IPS DF 4.7 (cell line): ENCODE measurements at regions not wholly inside any gene's neighbourhood (a gene's known extent, or its start where the extent isn't known, plus 50 kb on each side); places are given as distances from the start of the nearest gene placed in this dataset.
"Not testable (repeated sequence)": the region's sequence is repeated elsewhere in the genome, so short reads cannot be mapped to it uniquely, and the experiment has no call there.

Experiments used
- DNase-seq: peaks from one replicate; pipeline ENCODE4 v3.0.0-alpha.2; 2013; ENCODE audit warnings: low spot score; ENCODE audit errors: extremely low read depth

- no peak for DNase-seq
Measured at GRCh38 chr11:97743205-97743742, 1277.5 kb upstream of the CNTN5 start.

DNA sequence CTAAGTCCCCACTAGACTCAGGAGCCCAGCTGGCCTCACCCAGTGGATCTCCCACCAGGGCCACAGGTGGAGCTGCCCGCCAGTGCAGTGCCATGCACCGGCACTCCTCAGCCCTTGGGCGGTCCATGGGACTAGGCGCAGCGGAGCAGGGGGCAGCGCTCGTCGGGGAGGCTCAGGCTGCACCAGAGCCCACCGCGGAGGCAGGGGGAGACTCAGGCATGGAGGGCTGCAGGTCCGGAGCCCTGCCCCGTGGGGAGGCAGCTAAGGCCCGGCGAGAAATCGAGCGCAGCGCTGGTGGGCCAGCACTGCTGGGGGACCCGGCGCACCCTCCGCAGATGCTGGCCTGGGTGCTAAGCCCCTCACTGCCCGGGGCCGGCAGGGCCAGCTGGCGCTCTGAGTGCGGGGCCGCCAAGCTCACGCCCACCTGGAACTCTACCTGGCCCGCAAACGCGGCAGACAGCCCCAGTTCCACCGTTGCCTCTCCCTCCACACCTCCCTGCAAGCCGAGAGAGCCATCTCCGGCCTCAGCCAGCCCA is 1275.2 kb upstream of the CNTN5 start:
- no peak for DNase-seq

DNA sequence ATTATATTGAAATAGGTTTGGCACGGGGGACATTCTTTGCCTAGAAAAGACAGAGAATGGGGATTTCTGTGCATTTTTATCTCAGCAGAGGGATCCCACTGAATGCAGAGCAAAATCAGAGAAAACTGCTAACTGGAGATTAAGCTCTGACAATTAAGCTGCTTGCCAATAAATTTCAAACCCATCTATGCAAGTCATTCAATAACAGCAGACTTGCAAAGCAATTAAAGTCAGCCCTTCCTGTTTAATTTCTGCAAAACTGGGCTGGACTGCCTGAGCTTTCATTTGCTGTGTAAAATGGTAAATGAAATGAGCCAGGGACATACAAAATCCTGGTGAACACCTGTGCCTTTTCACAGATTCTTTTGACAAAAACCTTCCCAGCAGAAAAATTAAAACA is 1273.9 kb upstream of the CNTN5 start:
- no peak for DNase-seq

DNA sequence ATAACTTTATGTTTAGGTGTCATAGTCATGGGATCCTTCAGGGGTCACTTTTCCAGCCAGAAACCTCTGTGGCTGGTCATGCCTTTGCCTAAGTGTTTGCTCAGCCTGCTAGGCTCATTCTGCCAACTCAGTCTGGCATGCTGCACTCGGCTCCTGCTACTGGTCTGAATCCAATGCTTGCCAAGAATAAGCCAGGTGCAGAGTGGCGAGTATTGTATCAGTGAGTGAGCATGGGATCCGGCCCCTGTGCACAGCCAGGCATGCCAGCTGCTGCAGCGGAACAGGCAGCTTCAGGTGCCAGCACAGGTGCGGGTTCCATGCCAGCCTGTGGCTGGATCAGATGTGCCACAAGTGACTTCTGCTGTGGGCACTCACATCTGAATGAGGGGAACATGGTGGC is 1269.3 kb upstream of the CNTN5 start:
- DNase-seq = no peak

- DNase-seq = no peak
Measured at GRCh38 chr11:97751952-97752351, 1268.8 kb upstream of the CNTN5 start.

DNA sequence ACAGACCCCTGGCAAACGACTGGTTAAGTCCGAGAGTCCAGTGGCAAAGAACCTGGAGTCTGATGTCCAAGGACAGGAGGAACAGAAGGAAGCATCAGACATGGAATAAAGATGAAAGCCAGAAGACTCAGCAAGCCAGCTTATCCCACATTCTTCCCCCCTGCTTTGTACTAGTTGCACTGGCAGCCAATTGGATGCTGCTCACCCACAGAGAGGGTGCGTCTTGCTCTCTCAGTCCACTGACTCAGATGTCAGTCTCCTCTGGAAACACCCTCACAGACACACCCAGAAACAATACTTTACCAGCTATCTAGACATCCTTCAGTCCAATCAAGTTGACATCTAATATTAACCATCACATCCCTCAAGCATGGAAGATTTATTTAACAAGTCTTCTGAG is 1265.8 kb upstream of the CNTN5 start:
- DNase-seq = no peak

- no peak for DNase-seq
Measured at GRCh38 chr11:97756571-97757335, 1264.0 kb upstream of the CNTN5 start.

DNA sequence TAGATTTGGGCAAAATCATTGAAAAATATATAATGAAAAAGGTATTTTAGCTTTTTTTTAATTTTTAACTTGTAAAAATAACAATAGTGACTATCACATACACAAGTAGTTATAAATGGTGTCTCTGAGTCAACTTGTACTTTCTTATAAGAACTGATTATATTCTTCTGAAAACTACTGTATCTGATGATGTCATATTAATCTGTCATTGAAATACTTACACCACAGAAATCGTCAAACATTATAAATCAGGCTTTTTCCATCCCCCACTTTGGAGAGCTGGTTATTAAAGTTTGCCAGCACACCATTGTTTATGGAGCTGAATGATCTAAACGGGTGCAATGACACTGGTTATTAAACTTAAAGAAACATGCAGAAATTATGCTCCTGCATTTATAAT is 1259.6 kb upstream of the CNTN5 start:
- DNase-seq = no peak

DNA sequence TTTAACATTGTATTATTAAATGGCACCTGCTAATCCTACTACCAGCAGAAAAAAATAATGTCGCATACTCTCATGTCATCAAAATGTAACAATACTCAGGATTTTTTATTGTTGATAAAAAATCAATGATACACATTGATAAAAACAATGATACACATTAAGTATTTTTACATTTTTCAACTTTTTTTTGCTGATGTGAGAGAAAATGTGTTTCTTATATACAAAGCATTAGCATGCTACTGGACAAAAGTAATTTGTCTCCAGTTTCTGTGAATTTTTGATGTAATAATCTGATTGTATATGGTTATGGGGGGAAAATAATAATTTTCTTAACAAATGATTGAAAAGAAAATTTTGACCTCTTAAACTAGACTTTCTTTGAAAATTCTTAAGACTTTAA is 1256.6 kb upstream of the CNTN5 start:
- DNase-seq = no peak

- no peak for DNase-seq
Measured at GRCh38 chr11:97764605-97765004, 1256.1 kb upstream of the CNTN5 start.

DNA sequence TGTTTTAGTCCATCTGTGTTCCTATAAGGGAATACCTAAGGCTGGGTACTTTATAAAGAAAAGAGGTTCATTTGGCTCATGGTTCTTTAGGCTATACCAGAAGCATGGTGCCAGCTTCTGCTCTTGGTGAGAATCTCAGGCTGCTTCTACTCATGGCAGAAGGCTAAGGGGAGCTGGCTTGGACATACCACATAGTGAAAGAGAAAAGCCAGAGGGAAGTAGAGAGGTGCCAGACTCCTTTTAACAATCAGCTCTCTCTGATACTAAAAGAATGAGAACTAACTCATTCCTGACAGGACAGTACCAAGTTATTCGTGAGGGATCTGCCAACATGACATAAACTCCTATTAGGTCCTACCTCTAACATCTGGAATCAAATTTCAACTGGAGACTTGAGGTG is 1250.2 kb upstream of the CNTN5 start:
- no peak for DNase-seq

DNA sequence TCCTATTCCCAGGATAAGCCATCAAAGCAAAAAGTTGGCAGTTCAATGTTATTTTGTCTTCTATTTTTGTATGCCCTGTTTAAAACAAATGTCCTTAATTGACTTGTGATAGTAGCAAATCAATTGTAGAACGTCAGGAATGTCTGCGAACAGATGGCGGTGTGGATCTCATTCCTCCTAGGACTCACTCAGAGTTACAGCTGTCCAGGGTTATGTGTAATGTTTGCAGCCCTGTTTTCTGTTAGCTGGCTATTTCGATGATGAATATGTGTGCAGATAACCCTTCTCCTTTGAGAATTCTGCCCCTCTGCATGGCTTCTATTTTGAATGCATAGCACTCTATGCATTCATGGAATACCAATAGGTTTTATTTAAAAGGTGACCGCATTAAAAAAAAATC is 1248.0 kb upstream of the CNTN5 start:
- DNase-seq = no peak

DNA sequence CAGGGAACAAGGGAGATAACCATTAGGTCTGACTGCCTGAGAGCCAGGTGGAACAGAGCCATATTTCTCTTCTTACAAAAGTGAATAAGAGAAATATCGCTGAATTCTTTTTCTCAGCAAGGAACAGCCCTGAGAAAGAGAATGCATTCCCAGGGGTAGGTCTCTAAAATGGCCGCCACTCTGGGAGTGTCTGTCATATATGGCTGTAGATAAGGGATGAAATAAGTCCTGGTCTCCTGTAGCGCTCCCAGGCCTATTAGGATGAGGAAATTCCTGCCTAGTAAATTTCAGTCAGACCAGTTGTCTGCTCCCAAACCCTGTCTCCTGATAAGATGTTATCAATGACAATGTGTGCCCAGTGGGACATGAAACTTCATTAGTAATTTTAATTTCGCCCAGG is 1236.4 kb upstream of the CNTN5 start:
- DNase-seq = not testable (repeated sequence)

- no peak for DNase-seq
Measured at GRCh38 chr11:97786961-97787360, 1233.8 kb upstream of the CNTN5 start.

DNA sequence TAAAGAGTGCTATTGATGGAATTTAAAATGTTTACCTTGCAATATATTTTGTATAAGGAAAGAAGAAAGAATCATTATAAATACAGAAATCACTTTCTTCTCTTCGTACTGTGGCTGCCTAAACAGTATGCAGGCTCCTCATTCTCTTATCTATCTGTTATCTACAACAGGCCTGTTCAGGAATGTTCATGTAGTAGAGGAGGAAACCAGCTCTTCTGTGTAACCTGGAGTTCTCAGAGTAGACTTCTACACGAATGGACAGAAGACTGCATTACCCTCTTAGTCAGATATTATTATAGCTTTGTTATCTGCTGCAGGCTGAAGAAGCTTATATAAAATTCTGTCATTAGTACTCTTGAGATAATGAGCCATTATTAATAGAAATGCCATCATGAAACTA is 1225.9 kb upstream of the CNTN5 start:
- no peak for DNase-seq

- no peak for DNase-seq
Measured at GRCh38 chr11:97800891-97801290, 1219.9 kb upstream of the CNTN5 start.

DNA sequence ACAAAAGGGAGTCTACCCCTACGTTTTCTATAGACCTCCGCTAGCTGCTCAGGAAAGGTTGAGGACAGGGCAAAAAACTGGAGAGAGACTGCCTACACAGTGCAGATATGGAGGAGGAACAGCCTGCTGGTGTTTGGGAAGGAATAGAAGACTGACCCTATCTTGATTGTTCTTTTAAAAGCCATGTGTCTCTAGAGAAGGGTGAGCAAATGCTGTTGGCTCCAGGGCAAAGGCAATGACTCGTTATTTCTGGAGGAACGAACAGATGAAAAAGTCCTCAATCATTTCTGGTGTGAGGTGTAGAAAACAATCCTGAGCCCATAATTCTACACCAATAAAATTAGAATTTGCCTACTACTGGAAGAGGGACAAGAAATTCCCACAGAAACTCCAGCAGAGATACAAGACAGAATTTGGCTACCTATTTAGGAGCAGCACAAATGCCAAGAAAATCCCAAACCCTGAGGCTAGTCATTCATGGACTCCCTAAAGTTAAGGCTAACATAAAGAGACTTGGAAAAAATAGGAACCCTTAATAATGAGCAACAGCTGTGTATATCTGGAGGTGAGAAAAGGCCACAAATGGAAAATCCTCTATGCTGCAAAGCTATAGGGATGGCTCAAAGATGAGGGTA is 1206.3 kb upstream of the CNTN5 start:
- DNase-seq = no peak

- DNase-seq = no peak
Measured at GRCh38 chr11:97815667-97816066, 1205.1 kb upstream of the CNTN5 start.

GRCh38 chr11:97832451-97832850 is 1188.3 kb upstream of the CNTN5 start:
- DNase-seq = no peak

DNA sequence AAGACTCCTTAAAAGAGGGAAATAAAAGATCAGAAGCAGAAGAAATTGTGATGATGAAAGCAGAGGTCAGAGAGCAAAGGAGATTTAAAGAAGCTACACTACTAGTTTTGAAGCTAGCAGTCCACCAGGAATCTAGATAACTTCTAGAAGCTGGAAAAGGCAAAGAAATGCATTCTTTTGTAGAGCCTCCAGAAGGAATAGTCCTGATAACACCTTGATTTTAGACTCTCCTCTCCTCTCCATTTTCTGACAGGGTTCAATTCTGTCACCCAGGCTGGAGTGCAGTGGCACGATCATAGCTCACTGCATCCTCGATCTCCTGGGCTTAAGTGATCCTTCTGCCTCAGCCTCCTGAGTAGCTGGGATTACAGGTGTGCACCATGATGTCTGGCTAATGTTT is 1187.3 kb upstream of the CNTN5 start:
- no peak for DNase-seq

- DNase-seq = no peak
Measured at GRCh38 chr11:97844016-97844415, 1176.7 kb upstream of the CNTN5 start.

- no peak for DNase-seq
Measured at GRCh38 chr11:97847730-97848129, 1173.0 kb upstream of the CNTN5 start.

DNA sequence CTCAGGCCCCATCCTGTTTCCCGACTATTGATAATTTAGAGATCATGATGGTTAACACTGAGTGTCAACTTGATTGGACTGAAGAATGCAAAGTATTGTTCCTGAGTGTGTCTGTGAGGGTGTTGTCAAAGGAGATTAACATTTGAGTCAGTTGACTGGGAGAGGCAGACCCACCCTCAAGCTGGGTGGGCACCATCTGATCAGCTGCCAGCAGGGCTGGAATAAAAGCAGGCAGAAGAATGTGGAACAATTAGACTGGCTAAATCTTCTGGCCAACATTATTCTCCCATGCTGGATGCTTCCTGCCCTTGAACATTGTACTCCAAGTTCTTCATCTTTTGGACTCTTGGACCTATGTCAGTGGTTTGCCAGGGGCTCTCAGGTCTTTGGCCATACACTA is 1170.0 kb upstream of the CNTN5 start:
- no peak for DNase-seq
